Adrenal gland (tissue), 9 donors: ENCODE measurements at regions not wholly inside any gene's neighbourhood (a gene's known extent, or its start where the extent isn't known, plus 50 kb on each side); places are given as distances from the start of the nearest gene placed in this dataset.
"Not testable (repeated sequence)": the region's sequence is repeated elsewhere in the genome, so short reads cannot be mapped to it uniquely, and the experiment has no call there.

Source experiments
- DNase-seq, 7 donors: peaks; one replicate each; pipeline ENCODE4 v3.0.0-alpha.2; 2019 to 2020
- H3K27ac ChIP-seq, 5 donors: fragments of 200-600 bp; sonication (generic) in 4 of 5; 1 replicate in 3 of 5; 2 replicates in 2 of 5; pipeline versions ENCODE4 v1.5.1 to v1.8.0; 2016 to 2020; ENCODE audit warnings: mild to moderate bottlenecking in 1 of 5
- H3K27me3 ChIP-seq: fragments of 200-600 bp; 2 replicates; pipeline ENCODE4 v1.8.0; 2021
- H3K36me3 ChIP-seq, 2 donors: fragments of 200-600 bp; replicated peaks in 1 of 2; 1 replicate in 1 of 2; 2 replicates in 1 of 2; pipeline versions ENCODE4 v1.5.1 to v1.8.0; 2018 to 2022
- H3K4me1 ChIP-seq, 2 donors: fragments of 200-600 bp; replicated peaks in 1 of 2; 1 replicate in 1 of 2; 2 replicates in 1 of 2; pipeline versions ENCODE4 v1.5.1 to v1.8.0; 2018 to 2021
- H3K4me3 ChIP-seq, 4 donors: fragments of 200-600 bp; sonication (generic) in 3 of 4; one replicate each; pipeline ENCODE4 v1.5.1; 2016 to 2018
- H3K9me3 ChIP-seq, 3 donors: fragments of 200-600 bp; sonication (generic) in 1 of 3; replicated peaks in 1 of 3; 1 replicate in 2 of 3; 2 replicates in 1 of 3; pipeline versions ENCODE4 v1.5.1 to v1.8.0; 2016 to 2021
- CTCF ChIP-seq, 6 experiments: fragments of 450-650 bp in 4 of 6; fragments of 200-600 bp in 2 of 6; sonication (generic) in 1 of 6; IDR thresholded peaks; 1 replicate in 5 of 6; 2 replicates in 1 of 6; pipeline versions ENCODE4 v1.5.1 to v1.8.0; 2016 to 2021; ENCODE audit warnings: antibody characterized with exemption in 6 of 6, mild to moderate bottlenecking in 2 of 6, moderate library complexity in 1 of 6
- POLR2A ChIP-seq, 2 donors: fragments of 450-650 bp; IDR thresholded peaks; one replicate each; pipeline ENCODE4 v1.6.1; 2017; ENCODE audit warnings: antibody characterized with exemption in 2 of 2, mild to moderate bottlenecking in 2 of 2, moderate library complexity in 1 of 2
- WGBS, 4 donors: extraction: QIAGEN DNeasy Blood & Tissue Kit in 2 of 4; methylation state at CpG; one replicate each; pipeline versions ENCODE4 v1.1.5 to v1.1.7; 2013 to 2017; 5-methylcytosine and 5-hydroxymethylcytosine counted together
- intact Hi-C, 2 donors: fragments of 100-400 bp; cut with DNase I; formaldehyde crosslinking; loops; one replicate each; pipeline versions ENCODE4 v1.14.1 to v1.15.0; 2022 to 2023
- donor health status: healthy with polysubstance abuse.
- donor health status: Bipolar disorder and iron deficiency.
- donor health status: DM: yes; HTN: yes; CAD: no.
- donor health status: DM: no; HTN: no; CAD: no.
- donor health status: DM: no; HTN: no; CAD: no.

- Histone ChIP-seq H3K9me3 (no peaks in the 10 kb centered on the region), H3K27ac (no peak overlapping the region), H3K4me1 (no peaks in the 10 kb centered on the region), H3K36me3 (no peaks in the 10 kb centered on the region), H3K27me3 (no peaks in the 10 kb centered on the region), H3K4me3 (no peak overlapping the region)
- WGBS, 4 donors = 58 to 86% (median 72%) methylated on average over 1 of the region's 1 CpG
- intact Hi-C loops = no loop called here
- TF ChIP-seq CTCF (IDR thresholded peaks at IDR 0.05) = no peak
- no peak for TF ChIP-seq POLR2A (IDR thresholded peaks at IDR 0.05)
- no peak for DNase-seq
Observed at GRCh38 chrX:10992110-10992509, 119.0 kb upstream of the HCCS start.

- intact Hi-C loops = not testable (repeated sequence)
- WGBS, 4 donors = 72 to 95% (median 86%) methylated on average over 6 to 8 of the region's 9 CpGs
Observed at GRCh38 chrX:11007076-11007475, 104.1 kb upstream of the HCCS start.

GRCh38 chrX:11010476-11010875 lies 100.7 kb upstream of the HCCS start:
- no peaks in the 10 kb centered on the region for H3K4me1 ChIP-seq
- no peak for DNase-seq
- no peaks in the 10 kb centered on the region for H3K9me3 ChIP-seq
- 62 to 100% (median 75%) methylated on average over 1 of the region's 1 CpG for WGBS, 4 donors
- intact Hi-C loops = no loop called here
- H3K36me3 ChIP-seq = no peaks in the 10 kb centered on the region
- TF ChIP-seq CTCF (IDR thresholded peaks at IDR 0.05) (no peak), POLR2A (IDR thresholded peaks at IDR 0.05) (no peak)
- no peak overlapping the region for H3K27ac ChIP-seq
- H3K27me3 ChIP-seq = no peaks in the 10 kb centered on the region
- H3K4me3 ChIP-seq = no peak overlapping the region

More at GRCh38 chrX:11007076-11007475, 104.1 kb upstream of the HCCS start:
- H3K36me3 ChIP-seq, H3K27me3 ChIP-seq, H3K4me3 ChIP-seq, H3K9me3 ChIP-seq, H3K4me1 ChIP-seq, H3K27ac ChIP-seq, DNase-seq: not testable (repeated sequence)

GRCh38 chrX:11016728-11017127 lies 94.4 kb upstream of the HCCS start:
- intact Hi-C loops = no loop called here
- WGBS, 4 donors = 41 to 83% (median 58%) methylated on average over 1 of the region's 1 CpG
- H3K4me3 ChIP-seq = no peak overlapping the region
- H3K27ac ChIP-seq = no peak overlapping the region
- H3K36me3 ChIP-seq = no peaks in the 10 kb centered on the region
- no peaks in the 10 kb centered on the region for H3K4me1 ChIP-seq
- TF ChIP-seq POLR2A (IDR thresholded peaks at IDR 0.05) (no peak), CTCF (IDR thresholded peaks at IDR 0.05) (no peak)
- DNase-seq = no peak
- no peaks in the 10 kb centered on the region for H3K27me3 ChIP-seq
- H3K9me3 ChIP-seq = no peaks in the 10 kb centered on the region

- H3K27me3 ChIP-seq, H3K27ac ChIP-seq, intact Hi-C loops, H3K4me1 ChIP-seq, DNase-seq, H3K36me3 ChIP-seq, H3K9me3 ChIP-seq, H3K4me3 ChIP-seq: not testable (repeated sequence)
Observed at GRCh38 chrX:11022588-11022987, 88.5 kb upstream of the HCCS start.
